WTC11 (cell line): ENCODE measurements at regions not wholly inside any gene's neighbourhood (a gene's known extent, or its start where the extent isn't known, plus 50 kb on each side); places are given as distances from the start of the nearest gene placed in this dataset.

Source experiments
- CTCF ChIP-seq: fragments of 200-600 bp; IDR thresholded peaks from 2 replicates; pipeline ENCODE4 v1.8.0; 2022; ENCODE audit warnings: antibody characterized with exemption
- NR2C2 ChIP-seq: sonication (generic); formaldehyde crosslinking; IDR thresholded peaks from 2 replicates; pipeline ENCODE4 v1.8.0; 2022; ENCODE audit warnings: mild to moderate bottlenecking, missing genetic modification reagents
- TF ChIP-seq, protein P1 (sequence below): fragments of 250-450 bp; sonication (Bioruptor Pico); IDR thresholded peaks from 2 replicates; pipeline ENCODE4 v1.9.0; 2021; ENCODE audit warnings: moderate library complexity, mild to moderate bottlenecking, inconsistent platforms, borderline replicate concordance
- TF ChIP-seq, protein P2 (sequence below): sonication (generic); formaldehyde crosslinking; IDR thresholded peaks from 2 replicates; pipeline ENCODE4 v1.8.1; 2023; ENCODE audit warnings: mild to moderate bottlenecking, missing genetic modification reagents, moderate library complexity
- TF ChIP-seq, protein P3 (sequence below): sonication (generic); formaldehyde crosslinking; IDR thresholded peaks from 2 replicates; pipeline ENCODE4 v1.8.1; 2022; ENCODE audit warnings: low read depth, mild to moderate bottlenecking, moderate library complexity, missing genetic modification reagents, borderline replicate concordance
- TF ChIP-seq, protein P4 (sequence below): sonication (generic); formaldehyde crosslinking; IDR thresholded peaks from 2 replicates; pipeline ENCODE4 v1.8.1; 2022; ENCODE audit warnings: low read depth, missing genetic modification reagents, borderline replicate concordance
- TF ChIP-seq, protein P5 (sequence below): sonication (generic); formaldehyde crosslinking; IDR thresholded peaks from 2 replicates; pipeline ENCODE4 v1.8.0; 2022; ENCODE audit warnings: missing genetic modification reagents
- TF ChIP-seq, protein P6 (sequence below): sonication (generic); formaldehyde crosslinking; IDR thresholded peaks from 2 replicates; pipeline ENCODE4 v1.8.0; 2022; ENCODE audit warnings: mild to moderate bottlenecking, missing genetic modification reagents

GRCh38 chr20:24040896-24041459, 52.4 kb upstream of the GGTLC1 start:
- TF ChIP-seq, protein P1, sequence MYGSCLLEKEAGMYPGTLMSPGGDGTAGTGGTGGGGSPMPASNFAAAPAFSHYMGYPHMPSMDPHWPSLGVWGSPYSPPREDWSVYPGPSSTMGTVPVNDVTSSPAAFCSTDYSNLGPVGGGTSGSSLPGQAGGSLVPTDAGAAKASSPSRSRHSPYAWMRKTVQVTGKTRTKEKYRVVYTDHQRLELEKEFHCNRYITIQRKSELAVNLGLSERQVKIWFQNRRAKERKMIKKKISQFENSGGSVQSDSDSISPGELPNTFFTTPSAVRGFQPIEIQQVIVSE (CRISPR knock-in tag), result no peak
- TF ChIP-seq, protein P2, sequence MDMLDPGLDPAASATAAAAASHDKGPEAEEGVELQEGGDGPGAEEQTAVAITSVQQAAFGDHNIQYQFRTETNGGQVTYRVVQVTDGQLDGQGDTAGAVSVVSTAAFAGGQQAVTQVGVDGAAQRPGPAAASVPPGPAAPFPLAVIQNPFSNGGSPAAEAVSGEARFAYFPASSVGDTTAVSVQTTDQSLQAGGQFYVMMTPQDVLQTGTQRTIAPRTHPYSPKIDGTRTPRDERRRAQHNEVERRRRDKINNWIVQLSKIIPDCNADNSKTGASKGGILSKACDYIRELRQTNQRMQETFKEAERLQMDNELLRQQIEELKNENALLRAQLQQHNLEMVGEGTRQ (CRISPR knock-in tag), result no peak
- TF ChIP-seq NR2C2, result no peak
- TF ChIP-seq CTCF, result no peak
- TF ChIP-seq, protein P3, sequence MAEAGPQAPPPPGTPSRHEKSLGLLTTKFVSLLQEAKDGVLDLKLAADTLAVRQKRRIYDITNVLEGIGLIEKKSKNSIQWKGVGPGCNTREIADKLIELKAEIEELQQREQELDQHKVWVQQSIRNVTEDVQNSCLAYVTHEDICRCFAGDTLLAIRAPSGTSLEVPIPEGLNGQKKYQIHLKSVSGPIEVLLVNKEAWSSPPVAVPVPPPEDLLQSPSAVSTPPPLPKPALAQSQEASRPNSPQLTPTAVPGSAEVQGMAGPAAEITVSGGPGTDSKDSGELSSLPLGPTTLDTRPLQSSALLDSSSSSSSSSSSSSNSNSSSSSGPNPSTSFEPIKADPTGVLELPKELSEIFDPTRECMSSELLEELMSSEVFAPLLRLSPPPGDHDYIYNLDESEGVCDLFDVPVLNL (CRISPR knock-in tag), result no peak
- TF ChIP-seq, protein P4, sequence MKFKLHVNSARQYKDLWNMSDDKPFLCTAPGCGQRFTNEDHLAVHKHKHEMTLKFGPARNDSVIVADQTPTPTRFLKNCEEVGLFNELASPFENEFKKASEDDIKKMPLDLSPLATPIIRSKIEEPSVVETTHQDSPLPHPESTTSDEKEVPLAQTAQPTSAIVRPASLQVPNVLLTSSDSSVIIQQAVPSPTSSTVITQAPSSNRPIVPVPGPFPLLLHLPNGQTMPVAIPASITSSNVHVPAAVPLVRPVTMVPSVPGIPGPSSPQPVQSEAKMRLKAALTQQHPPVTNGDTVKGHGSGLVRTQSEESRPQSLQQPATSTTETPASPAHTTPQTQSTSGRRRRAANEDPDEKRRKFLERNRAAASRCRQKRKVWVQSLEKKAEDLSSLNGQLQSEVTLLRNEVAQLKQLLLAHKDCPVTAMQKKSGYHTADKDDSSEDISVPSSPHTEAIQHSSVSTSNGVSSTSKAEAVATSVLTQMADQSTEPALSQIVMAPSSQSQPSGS (CRISPR knock-in tag), result no peak
- TF ChIP-seq, protein P5, sequence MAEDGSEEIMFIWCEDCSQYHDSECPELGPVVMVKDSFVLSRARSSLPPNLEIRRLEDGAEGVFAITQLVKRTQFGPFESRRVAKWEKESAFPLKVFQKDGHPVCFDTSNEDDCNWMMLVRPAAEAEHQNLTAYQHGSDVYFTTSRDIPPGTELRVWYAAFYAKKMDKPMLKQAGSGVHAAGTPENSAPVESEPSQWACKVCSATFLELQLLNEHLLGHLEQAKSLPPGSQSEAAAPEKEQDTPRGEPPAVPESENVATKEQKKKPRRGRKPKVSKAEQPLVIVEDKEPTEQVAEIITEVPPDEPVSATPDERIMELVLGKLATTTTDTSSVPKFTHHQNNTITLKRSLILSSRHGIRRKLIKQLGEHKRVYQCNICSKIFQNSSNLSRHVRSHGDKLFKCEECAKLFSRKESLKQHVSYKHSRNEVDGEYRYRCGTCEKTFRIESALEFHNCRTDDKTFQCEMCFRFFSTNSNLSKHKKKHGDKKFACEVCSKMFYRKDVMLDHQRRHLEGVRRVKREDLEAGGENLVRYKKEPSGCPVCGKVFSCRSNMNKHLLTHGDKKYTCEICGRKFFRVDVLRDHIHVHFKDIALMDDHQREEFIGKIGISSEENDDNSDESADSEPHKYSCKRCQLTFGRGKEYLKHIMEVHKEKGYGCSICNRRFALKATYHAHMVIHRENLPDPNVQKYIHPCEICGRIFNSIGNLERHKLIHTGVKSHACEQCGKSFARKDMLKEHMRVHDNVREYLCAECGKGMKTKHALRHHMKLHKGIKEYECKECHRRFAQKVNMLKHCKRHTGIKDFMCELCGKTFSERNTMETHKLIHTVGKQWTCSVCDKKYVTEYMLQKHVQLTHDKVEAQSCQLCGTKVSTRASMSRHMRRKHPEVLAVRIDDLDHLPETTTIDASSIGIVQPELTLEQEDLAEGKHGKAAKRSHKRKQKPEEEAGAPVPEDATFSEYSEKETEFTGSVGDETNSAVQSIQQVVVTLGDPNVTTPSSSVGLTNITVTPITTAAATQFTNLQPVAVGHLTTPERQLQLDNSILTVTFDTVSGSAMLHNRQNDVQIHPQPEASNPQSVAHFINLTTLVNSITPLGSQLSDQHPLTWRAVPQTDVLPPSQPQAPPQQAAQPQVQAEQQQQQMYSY (CRISPR knock-in tag), result no peak
- TF ChIP-seq, protein P6, sequence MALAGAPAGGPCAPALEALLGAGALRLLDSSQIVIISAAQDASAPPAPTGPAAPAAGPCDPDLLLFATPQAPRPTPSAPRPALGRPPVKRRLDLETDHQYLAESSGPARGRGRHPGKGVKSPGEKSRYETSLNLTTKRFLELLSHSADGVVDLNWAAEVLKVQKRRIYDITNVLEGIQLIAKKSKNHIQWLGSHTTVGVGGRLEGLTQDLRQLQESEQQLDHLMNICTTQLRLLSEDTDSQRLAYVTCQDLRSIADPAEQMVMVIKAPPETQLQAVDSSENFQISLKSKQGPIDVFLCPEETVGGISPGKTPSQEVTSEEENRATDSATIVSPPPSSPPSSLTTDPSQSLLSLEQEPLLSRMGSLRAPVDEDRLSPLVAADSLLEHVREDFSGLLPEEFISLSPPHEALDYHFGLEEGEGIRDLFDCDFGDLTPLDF (CRISPR knock-in tag), result no peak
